BLaER1 (cell line): ENCODE measurements at regions not wholly inside any gene's neighbourhood (a gene's known extent, or its start where the extent isn't known, plus 50 kb on each side); places are given as distances from the start of the nearest gene placed in this dataset.

ENCODE experiments used
- H3K27ac ChIP-seq: shearing (Covaris generic); formaldehyde crosslinking; 2 replicates; pipeline ENCODE4 v1.8.1; 2022
- H3K27me3 ChIP-seq: shearing (Covaris generic); formaldehyde crosslinking; 2 replicates; pipeline ENCODE4 v1.8.1; 2022
- H3K36me3 ChIP-seq: shearing (Covaris generic); formaldehyde crosslinking; 2 replicates; pipeline ENCODE4 v1.8.1; 2022
- H3K4me1 ChIP-seq: shearing (Covaris generic); formaldehyde crosslinking; 2 replicates; pipeline ENCODE4 v1.8.1; 2022
- H3K4me2 ChIP-seq: shearing (Covaris generic); formaldehyde crosslinking; 2 replicates; pipeline ENCODE4 v1.8.1; 2022
- H3K4me3 ChIP-seq: shearing (Covaris generic); formaldehyde crosslinking; 2 replicates; pipeline ENCODE4 v1.8.1; 2022
- H3K9ac ChIP-seq: shearing (Covaris generic); formaldehyde crosslinking; 2 replicates; pipeline ENCODE4 v1.8.1; 2022
- H3K9me3 ChIP-seq: shearing (Covaris generic); formaldehyde crosslinking; 2 replicates; pipeline ENCODE4 v1.8.1; 2022
- H4K20me1 ChIP-seq: shearing (Covaris generic); formaldehyde crosslinking; 2 replicates; pipeline ENCODE4 v1.8.1; 2022
- Cebpa-rat ChIP-seq: shearing (Covaris generic); IDR thresholded peaks from 2 replicates; pipeline ENCODE4 v1.8.1; 2022

DNA sequence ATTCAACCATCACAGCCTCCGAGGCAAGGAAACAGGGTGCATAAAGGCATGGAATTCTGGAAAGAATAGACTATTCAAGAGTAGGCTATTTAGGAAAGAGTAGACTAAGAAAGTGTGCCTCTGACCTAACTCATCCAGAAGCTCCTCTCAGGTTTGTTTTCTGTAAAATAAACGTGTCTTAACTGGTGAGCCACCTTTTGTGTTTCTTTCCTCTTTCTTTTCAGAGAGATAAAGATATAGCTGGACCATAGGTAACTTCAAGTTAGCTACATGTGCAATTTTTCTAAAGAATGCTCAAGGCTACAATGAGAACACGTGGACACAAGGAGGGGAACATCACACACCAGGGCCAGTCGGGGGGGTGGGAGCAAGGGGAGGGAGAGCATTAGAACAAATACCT, 577.0 kb downstream of the TYW1 start:
- Histone ChIP-seq H4K20me1 (no peaks in the 10 kb centered on the region), H3K36me3 (no peaks in the 10 kb centered on the region), H3K4me2 (no peak overlapping the region), H3K9me3 (peaks cover 18% of the 10 kb centered on the region), H3K4me1 (peaks cover 6% of the 10 kb centered on the region), H3K4me3 (no peak overlapping the region), H3K27ac (no peak overlapping the region), H3K27me3 (no peaks in the 10 kb centered on the region), H3K9ac (no peak overlapping the region)
- no peak for TF ChIP-seq Cebpa-rat

- H3K4me3 ChIP-seq = no peak overlapping the region
- no peaks in the 10 kb centered on the region for H4K20me1 ChIP-seq
- no peak overlapping the region for H3K4me2 ChIP-seq
- H3K27ac ChIP-seq = no peak overlapping the region
- H3K27me3 ChIP-seq = no peaks in the 10 kb centered on the region
- H3K9me3 ChIP-seq = peaks cover 19% of the 10 kb centered on the region
- H3K9ac ChIP-seq = no peak overlapping the region
- H3K36me3 ChIP-seq = no peaks in the 10 kb centered on the region
- no peak for TF ChIP-seq Cebpa-rat
- no peaks in the 10 kb centered on the region for H3K4me1 ChIP-seq
Observed at GRCh38 chr7:67588631-67589030, 592.0 kb downstream of the TYW1 start.

DNA sequence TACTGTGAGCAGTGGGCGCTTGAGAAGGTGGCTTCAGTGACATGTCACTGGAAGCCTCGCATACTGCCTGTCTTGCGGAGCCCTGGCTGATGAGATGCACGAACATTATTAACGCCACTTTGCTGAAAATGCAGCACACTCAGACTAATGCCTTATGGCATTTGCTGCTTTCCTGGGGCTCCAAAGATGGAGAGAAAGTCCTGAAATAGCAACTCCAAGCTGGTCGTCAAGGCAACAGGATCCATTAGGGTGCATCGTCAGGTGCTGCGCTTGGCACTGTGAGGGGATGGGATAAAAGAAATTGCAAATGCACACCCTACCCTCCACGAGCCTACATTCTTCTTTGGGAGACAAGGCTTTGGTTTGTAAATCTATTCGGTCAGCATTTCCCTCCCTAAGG, 592.5 kb downstream of the TYW1 start:
- Histone ChIP-seq H3K4me3 (no peak overlapping the region), H3K36me3 (no peaks in the 10 kb centered on the region), H3K9ac (no peak overlapping the region), H3K4me1 (no peaks in the 10 kb centered on the region), H3K4me2 (no peak overlapping the region), H3K27ac (no peak overlapping the region), H4K20me1 (no peaks in the 10 kb centered on the region), H3K9me3 (peaks cover 14% of the 10 kb centered on the region), H3K27me3 (no peaks in the 10 kb centered on the region)
- TF ChIP-seq Cebpa-rat = no peak

DNA sequence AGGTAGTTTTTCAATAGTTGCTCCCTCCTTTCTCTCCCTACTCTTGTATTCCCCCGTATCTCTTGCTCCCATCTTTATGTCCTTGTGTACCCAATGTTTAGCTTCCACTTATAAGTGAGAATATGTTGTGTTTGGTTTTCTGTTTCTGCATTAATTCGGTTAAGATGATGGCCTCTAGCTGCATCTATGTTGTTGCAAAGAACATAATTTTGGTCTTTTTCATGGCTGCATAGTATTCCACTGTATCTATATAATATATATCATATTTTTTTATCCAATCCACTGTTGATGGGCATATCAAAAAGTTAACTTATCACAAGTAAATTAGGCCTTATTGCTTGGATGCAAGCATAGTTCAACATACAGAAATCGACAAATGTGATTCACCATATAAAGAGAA, 594.0 kb downstream of the TYW1 start:
- no peak for TF ChIP-seq Cebpa-rat

DNA sequence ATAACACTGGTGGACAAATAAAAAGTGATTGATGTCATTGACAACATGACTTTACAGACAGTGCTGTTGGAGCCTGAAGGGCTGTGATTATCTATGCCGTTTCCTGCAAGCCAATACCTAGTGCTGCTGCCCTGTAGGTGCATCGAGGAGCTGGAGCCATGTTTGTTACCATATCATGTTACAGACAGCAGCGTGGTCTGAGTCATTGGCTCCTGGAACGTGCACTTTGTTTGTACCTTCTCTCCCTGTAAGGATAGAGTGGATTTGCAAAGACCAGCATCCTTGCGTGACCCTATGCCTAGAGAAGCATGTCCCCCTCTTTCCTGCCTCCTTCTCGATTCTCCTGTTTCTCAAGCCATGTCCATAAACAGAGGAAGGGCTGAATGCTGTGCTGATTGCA, 597.2 kb downstream of the TYW1 start:
- H3K9ac ChIP-seq = no peak overlapping the region
- H3K4me3 ChIP-seq = no peak overlapping the region
- no peaks in the 10 kb centered on the region for H3K27me3 ChIP-seq
- no peaks in the 10 kb centered on the region for H4K20me1 ChIP-seq
- peaks cover 18% of the 10 kb centered on the region for H3K4me1 ChIP-seq
- no peaks in the 10 kb centered on the region for H3K36me3 ChIP-seq
- H3K9me3 ChIP-seq = peaks cover 5% of the 10 kb centered on the region; the same call in 1 of the 2 replicates
- H3K27ac ChIP-seq = no peak overlapping the region
- TF ChIP-seq Cebpa-rat = no peak
- no peak overlapping the region for H3K4me2 ChIP-seq

More for the DNA sequence above, 594.0 kb downstream of the TYW1 start:
- Histone ChIP-seq H3K9me3 (peaks cover 12% of the 10 kb centered on the region), H3K4me1 (peaks cover 6% of the 10 kb centered on the region), H4K20me1 (no peaks in the 10 kb centered on the region), H3K27ac (no peak overlapping the region), H3K9ac (no peak overlapping the region), H3K4me3 (no peak overlapping the region), H3K4me2 (no peak overlapping the region), H3K36me3 (no peaks in the 10 kb centered on the region), H3K27me3 (no peaks in the 10 kb centered on the region)

DNA sequence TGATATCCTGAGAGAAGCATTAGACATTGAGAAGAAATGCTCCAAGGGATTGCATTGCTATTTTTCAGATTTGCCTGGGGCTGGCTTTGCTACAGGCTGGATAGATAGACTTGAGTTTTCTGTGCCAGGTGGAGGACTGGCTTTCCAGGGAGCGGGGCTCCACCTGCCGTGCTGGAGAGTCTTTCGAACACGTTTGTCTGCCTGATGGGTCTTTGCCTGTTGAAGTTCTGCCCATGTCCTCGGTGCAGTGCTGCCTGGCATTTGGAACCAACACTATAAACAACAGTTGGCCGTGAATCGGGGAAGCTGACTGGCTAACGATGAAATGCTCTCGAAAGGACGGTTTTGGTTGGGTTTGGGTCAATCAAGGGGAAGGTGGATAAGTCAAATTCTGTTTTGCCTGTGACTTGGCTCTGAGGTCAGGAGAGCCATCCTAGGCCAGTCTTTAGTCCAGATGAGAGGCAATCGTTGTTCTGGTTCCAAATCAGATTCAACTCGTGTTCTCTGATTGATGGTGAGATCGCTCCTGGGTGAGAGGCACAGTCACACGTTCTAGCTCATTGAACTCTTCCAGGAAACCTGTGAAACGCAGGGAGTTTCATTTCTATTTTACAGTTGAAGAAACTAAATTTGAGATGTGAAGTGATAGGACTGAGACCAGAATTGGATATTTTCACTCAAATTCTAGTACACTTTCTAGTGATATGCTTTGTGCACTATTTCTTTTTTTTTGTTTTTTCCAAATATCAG, 599.0 kb downstream of the TYW1 start:
- Histone ChIP-seq H3K4me2 (peak overlapping the region; percentile 50), H3K27me3 (no peaks in the 10 kb centered on the region), H3K9ac (no peak overlapping the region), H3K27ac (no peak overlapping the region), H3K4me3 (no peak overlapping the region), H3K9me3 (0 out of 2 replicates have a peak, but pooled peaks cover 4% of the 10 kb centered on the region), H4K20me1 (no peaks in the 10 kb centered on the region), H3K4me1 (peaks cover 22% of the 10 kb centered on the region), H3K36me3 (no peaks in the 10 kb centered on the region)
- TF ChIP-seq Cebpa-rat = no peak

DNA sequence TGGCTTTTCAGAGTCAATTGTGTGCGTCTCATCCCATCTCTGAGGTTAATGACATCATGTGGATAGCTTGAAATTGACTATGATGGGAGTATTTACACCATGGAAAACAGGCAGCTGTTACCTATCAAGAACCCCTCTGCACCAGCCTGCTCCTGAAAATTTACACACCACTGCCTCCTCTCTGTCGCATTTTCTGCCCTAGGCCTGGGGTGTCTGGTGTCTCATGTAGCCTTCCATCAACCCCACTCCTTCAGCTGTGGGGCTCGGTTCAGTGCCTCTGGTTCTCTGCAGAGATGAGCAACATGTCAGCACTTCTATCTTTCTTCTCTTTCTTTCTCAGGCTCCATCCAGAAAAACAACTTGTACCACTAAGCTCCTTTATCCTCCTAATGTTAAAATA, 600.5 kb downstream of the TYW1 start:
- no peak for TF ChIP-seq Cebpa-rat
- Histone ChIP-seq H4K20me1 (no peaks in the 10 kb centered on the region), H3K9me3 (0 out of 2 replicates have a peak, but pooled peaks cover 4% of the 10 kb centered on the region), H3K27ac (no peak overlapping the region), H3K27me3 (no peaks in the 10 kb centered on the region), H3K9ac (no peak overlapping the region), H3K4me3 (no peak overlapping the region), H3K4me2 (no peak overlapping the region), H3K4me1 (peaks cover 32% of the 10 kb centered on the region), H3K36me3 (no peaks in the 10 kb centered on the region)

GRCh38 chr7:67598469-67598868, 601.8 kb downstream of the TYW1 start:
- no peak overlapping the region for H3K4me3 ChIP-seq

GRCh38 chr7:67599331-67600062, 602.9 kb downstream of the TYW1 start:
- 0 out of 2 replicates have a peak, but pooled peaks cover 4% of the 10 kb centered on the region for H3K9me3 ChIP-seq

More at GRCh38 chr7:67598469-67598868, 601.8 kb downstream of the TYW1 start:
- no peaks in the 10 kb centered on the region for H3K36me3 ChIP-seq
- H3K9ac ChIP-seq = no peak overlapping the region
- peaks cover 38% of the 10 kb centered on the region for H3K4me1 ChIP-seq
- H3K27me3 ChIP-seq = no peaks in the 10 kb centered on the region
- no peak overlapping the region for H3K27ac ChIP-seq
- TF ChIP-seq Cebpa-rat = no peak
- H3K9me3 ChIP-seq = 0 out of 2 replicates have a peak, but pooled peaks cover 4% of the 10 kb centered on the region
- H4K20me1 ChIP-seq = no peaks in the 10 kb centered on the region
- no peak overlapping the region for H3K4me2 ChIP-seq

DNA sequence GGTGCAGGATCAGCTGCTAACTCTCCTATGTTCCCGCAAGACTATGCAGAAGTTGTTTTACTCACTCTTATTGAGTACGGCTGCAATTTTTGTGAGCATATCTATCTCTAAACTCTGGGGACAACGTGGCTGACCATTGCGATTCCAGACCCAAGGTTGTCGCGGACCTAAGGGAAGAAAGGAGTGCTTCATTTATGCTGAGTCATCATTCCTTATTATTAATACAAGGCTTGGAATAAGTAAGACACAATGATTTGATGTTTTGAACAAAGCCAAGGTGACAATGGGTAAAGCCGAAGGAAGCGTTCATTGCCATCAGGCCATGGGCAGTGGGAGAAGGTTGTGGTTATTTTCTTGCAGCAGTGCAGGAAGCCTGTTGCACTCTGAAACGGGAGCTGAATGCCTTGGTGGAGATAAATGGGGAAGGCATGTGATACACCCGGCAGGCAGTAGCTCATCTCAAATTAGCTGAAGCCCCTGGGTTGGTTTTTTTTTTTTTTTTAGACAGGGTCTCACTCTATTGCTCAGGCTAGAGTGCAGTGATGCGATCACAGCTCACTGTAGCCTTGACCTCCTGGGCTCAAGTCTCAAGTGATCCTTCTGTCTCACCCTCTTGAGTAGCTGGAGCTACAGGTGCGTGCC, 605.7 kb downstream of the TYW1 start:
- H4K20me1 ChIP-seq = no peaks in the 10 kb centered on the region
- no peaks in the 10 kb centered on the region for H3K27me3 ChIP-seq
- TF ChIP-seq Cebpa-rat = no peak
- no peaks in the 10 kb centered on the region for H3K36me3 ChIP-seq
- H3K27ac ChIP-seq = no peak overlapping the region
- H3K4me1 ChIP-seq = peaks cover 21% of the 10 kb centered on the region
- H3K4me2 ChIP-seq = peak overlapping the region; percentile 18
- peaks cover 15% of the 10 kb centered on the region; the same call in 1 of the 2 replicates for H3K9me3 ChIP-seq
- H3K4me3 ChIP-seq = no peak overlapping the region
- H3K9ac ChIP-seq = no peak overlapping the region

More at GRCh38 chr7:67599331-67600062, 602.9 kb downstream of the TYW1 start:
- no peaks in the 10 kb centered on the region for H4K20me1 ChIP-seq
- peaks cover 38% of the 10 kb centered on the region for H3K4me1 ChIP-seq
- H3K9ac ChIP-seq = no peak overlapping the region
- no peak overlapping the region for H3K4me3 ChIP-seq
- H3K4me2 ChIP-seq = no peak overlapping the region
- H3K27me3 ChIP-seq = no peaks in the 10 kb centered on the region
- TF ChIP-seq Cebpa-rat = no peak
- no peaks in the 10 kb centered on the region for H3K36me3 ChIP-seq
- no peak overlapping the region for H3K27ac ChIP-seq
